Stimulated activated CD4-positive, alpha-beta T cell treated with anti-CD3 and anti-CD28 coated beads, TNF-alpha, amount 100 ng/mL, for 24 hours (primary cell): ENCODE measurements at regions not wholly inside any gene's neighbourhood (a gene's known extent, or its start where the extent isn't known, plus 50 kb on each side); places are given as distances from the start of the nearest gene placed in this dataset.

Experiments used
- DNase-seq, 3 experiments: peaks; one replicate each; pipeline ENCODE4 v3.0.0-alpha.2; 2020; ENCODE audit warnings: low read depth in 3 of 3

DNA sequence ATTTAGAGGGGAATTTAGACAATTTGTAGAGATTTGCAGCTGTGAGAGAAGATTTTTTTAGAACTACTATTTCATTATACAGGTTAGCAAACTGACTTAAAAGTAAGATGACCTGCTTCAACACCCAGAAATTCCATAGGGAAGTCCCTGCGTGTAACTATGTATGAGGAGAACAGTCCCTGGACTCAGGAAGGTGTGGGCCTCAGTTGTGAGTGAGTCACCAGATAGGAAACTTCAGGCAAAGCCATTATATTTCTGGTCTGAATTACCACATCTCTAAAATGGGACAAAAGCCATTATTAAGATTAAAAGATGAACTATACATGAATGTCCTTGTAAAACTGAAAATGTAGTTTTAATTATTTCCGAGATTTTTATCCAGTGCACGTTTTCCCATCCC lies 488.3 kb upstream of the GOLIM4 start:
- DNase-seq: no peak

DNA sequence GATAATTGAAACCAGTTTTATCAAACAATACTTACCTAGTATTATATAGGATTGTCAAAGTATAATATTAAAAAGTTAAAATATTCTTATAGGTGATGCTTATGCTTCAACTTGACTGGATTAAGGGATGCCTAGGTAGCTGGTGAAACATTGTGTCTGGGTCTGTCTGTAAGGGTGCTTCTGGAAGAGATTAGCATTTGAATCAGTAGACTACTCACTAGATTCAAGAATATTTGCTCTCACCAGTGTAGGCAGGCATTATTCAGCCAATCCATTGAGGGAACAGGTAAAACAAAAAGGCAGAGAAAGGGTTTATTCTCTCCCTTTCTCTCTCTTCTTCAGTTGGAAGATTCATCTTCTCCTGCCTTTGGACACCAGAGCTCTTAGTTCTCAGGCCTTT lies 486.8 kb upstream of the GOLIM4 start:
- DNase-seq: no peak

DNA sequence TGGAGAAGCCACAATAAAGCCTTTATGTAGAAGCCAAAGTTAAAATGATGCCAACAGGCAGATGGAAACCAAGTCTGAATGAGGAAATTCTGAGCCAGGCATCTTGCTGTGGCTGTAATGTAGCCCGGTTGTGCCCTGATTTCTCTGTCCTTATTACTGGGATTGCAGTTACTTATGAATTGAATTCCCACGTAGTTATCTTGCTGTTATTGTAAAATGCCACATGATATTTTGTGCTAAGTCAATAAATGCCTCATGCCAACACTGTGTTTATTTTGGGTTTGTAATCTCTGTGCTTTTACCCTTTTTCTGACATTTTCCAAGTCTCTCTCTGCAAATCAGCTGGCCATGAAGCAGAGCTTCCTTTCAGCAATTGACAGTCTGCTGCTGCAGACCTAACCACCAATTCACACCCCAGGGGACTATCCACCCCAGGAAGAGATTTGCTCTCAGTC lies 486.1 kb upstream of the GOLIM4 start:
- no peak for DNase-seq

DNA sequence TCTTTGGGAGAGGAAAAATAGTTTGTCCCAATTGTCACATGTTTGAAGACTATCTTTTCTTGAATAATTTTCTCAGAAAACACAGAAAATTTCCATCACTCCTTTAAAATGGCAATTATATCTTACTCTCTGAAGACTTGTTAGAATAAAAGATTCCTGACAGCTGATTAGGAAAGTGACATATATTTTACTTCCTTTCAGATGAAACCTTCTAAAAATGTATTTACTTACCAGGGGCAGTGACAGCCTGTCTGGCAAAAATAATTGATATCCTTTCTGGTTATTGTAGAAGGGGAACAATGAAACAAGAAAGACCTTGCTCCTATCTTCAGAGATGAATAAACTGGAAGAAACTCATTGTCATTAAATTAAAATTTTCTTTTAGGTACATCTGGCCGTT lies 483.3 kb upstream of the GOLIM4 start:
- no peak for DNase-seq

DNA sequence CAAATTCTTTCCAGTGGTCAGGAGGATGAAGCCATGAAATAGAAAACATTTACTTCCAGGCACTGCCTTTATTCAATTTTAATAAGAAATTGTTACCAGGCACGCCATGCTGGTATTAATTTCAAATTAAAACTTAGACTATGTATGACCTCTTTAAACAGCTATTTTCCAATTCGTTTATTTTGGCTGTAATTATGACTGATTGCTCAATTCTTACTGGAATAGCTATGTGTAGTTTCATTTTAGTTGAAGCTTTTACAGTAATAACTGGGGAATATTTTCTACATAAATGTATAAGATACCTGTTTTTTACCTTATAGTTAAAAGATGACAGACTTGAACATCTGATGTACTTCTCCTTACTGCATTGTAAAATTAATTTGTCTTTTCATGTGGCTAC lies 480.0 kb upstream of the GOLIM4 start:
- no peak for DNase-seq

DNA sequence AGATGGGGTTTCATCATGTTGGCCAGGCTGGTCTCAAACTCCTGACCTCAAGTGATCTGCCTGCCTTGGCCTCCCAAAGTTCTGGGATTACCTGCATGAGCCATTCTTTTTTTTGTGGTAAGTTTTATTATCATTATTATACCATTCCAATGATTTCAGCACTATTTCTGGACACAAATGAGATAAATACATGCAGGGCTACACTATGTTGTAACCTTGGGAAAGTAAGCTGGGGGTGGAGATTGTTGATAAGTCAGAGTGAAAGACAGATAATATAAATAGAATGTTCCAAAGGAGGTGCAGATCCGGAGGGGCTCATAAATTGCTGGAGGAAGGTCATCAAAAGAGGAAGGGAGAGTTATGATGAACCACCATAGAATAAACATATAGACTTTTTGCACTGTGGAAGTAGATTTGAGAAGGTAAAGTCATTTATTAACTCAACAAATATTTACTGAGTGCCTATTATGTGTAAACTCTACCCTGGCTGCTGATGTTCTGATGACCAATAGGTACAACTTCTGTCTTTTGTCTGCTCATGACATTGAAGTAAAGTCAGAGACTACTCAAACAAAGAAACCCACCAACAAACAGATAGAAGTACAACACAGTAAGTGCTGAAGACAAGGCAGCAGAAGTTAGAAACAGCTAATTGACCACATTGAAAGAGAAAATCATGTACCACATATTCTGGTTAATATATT lies 478.9 kb upstream of the GOLIM4 start:
- DNase-seq: no peak

DNA sequence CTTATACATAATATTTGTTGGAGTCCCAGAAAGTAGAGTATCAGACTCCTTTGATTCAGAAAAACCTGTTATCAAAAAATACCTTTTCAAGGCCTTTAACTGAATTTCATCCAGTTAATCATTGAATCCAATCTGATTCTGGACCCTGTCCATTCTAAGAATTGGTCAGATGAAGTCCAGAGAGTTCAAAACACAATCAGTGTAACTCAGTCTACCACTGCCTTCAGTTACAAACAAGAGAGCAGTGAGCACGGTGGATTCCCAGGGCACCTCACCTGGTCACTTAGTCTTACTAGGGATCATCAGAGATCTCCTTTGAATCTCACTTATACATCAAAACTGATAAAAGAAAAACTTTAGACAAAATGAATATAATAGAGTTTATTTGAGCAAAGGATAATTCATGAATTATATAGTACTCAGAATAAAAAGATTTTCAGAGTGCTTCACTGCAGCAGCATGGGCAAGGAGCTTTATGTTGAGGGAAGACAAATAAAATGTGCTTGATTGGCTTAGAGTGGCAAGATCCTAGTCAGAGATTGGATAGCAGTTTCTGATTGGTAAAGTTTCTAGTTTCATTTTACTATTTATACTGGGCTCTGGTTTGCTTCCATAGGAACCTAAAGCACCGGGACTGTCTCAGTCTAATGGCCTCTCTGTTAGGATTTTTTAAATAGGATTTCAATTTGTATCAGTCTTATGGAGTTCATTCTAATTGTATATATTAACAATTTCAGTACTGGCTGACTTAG lies 474.9 kb upstream of the GOLIM4 start:
- DNase-seq: no peak

DNA sequence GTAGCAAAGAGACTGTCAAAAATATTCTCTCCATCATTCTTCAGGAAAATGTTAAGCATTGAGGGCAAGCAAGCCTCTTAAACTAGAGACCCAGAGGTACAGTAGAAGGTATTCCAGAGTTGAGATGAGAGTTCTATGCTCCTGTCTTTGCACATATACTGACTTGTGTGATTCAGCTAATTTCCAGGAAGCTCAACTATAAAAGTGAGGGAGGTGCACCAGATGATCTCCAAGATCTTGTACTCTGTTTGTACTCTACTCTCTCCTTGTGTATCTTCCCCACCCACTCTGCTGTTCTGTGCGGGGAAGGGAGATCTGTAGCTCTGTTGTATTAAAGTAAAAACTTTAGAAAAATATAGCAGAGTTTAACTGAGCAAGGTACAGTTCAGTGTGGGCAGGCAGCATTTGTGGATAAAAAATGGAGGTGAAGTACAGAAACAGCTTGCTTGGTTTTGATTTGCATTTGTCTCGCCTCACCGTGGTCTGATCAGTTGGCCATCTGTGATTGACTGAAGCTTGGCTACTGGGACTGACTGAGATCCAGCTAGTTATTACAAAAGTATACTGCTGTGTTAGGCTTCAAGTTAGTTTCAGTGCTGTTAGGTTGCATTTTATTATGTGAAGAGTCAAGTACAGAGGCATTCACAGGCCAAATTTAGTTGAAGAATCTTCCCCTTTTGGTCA lies 463.1 kb upstream of the GOLIM4 start:
- DNase-seq: no peak

DNA sequence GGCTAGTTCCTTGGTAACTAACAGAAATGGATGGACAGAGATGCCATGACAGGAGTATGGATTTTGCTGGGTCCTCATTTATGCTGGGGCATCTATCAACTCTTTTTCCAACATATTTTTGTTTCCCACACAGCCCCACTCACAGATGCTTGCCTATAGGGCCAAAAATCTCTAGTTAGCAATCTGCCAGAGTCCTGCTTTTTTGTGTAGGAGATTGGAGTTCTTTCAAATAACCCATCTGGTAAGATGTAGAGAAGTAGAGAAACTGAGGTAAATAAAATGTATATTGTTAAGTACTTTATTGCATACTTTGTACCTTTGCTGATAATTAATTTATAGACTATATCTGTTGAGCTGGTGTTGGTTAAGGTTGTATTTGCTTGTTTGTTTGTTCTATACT lies 456.5 kb upstream of the GOLIM4 start:
- no peak for DNase-seq

DNA sequence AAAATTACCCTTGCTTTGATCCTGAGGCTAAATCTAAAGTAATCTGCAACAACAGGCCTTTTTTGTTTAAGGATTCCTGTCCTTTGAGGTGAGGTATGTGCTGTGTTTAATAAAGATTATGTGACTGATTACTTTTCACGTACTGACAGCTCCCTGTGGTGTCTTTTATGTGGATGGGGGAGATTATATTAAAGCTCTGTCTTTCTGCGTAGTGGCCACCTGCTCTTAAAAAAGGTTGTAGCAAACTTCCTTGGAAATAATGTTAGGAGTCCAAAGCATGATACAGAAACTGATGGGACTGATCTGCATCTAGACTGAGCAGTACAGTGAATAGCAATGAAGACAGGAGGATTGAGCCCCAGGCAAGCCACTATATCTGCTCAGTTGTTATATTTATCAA lies 453.0 kb upstream of the GOLIM4 start:
- no peak for DNase-seq

DNA sequence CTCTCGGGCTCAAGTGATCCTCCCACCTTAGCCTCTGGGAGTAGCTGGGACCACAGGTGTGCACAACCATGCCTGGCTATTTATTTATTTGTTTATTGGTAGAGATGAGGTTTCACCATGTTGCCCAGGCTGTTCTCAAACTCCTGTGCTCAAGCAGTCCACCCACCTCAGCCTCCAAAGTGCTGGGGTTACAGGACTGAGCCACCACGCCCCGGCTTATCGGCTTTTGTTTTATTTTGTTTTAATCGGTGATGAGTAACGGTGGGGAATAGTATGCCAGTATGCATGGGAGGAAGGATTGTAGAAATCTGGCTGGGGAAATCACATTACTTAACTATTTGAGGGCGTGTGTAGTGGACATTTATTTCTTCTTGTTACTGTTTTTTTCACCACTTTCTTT lies 451.0 kb upstream of the GOLIM4 start:
- DNase-seq: no peak

DNA sequence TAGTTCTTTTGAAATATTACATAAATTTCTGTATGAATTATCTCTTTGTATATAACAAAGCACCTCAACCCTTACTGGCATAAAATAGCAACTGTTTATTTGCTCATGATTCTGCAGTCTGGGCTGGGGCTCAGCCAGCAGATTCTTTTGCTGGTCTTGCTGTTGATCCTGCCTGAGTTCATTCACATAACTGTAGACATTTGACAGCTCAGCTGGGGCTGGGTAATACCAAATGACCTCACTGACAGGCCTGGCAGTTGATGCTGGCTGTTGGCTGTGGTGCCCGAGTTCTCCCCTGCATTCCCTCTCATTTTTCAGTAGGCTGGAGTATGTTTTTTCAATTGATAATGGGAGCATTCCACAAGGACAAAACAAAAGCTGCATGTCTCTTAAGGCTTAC lies 449.9 kb upstream of the GOLIM4 start:
- no peak for DNase-seq

DNA sequence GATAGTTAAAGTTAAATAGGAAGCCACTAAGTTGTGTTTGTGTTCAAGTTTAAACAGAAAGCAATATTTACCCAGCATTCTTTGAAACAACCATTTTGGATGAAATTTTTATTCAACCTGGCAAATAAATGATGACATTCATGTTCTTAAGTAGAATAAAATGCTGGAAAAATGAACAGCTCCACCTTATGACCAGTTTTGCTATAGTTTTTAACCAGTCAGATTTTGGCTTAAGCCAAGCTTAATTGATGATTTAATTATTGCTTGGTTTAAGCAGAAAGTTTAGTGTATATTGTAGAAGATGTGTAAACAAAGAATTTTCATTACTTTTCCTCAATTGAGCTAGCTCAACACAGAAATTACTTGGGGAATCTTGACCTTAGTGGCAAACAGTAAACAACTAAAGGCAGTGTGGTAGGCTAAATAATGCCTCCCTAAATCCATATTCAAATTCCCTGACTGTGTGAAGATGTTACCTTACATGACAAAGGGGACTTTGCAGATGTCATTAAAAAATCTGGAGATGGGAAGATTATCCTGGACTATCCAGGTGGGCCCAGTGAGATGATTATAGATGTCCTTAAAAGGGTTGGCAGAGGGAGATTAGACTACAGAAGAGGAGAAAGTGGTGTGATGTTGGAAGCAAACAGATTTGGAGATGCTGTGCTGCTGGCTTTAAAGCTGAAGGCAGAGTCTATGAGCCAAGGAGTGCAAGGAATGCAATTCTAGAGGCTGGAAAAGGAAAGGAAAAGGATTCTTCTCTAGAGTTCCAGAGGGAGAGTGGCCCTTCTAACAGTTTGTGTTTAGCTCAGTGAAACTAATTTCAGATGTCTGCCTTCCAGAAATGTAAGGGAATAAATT lies 448.6 kb upstream of the GOLIM4 start:
- no peak for DNase-seq

DNA sequence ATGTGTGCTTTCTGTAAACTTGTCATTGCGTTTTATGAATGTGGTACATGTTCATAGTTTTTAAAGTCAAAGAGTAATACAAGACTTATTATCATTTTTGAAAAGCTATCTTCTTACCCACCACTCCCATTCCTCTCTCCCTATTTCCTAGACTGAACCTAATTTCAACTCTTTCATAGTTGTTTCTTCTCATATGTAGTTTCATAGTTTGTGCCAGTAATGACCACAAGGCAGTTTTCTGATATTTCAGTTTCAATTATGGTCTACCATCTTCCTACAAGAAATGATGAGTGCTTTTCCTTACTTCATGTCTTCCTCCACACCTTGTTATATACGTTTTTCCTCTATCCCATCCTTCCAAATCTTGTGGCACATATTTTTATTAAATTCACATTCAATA lies 445.0 kb upstream of the GOLIM4 start:
- DNase-seq: no peak

DNA sequence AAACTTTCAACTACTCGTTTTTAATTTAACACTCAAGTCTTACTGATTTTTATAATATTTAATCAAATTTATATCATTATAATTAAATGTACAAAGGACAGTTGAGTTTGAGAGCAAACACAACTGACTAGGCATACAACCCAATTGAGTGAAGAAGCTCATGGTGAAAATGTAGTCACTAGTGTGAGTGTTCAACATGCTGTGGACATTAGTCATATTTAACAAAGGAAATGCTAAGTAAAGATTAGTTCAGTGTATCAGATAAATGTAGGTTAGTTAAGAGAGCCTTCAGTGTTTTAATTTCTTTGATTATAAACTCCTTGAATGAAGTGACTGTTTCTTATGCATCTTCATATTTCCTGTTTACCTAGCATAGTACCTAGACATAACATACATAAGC lies 444.2 kb upstream of the GOLIM4 start:
- no peak for DNase-seq

DNA sequence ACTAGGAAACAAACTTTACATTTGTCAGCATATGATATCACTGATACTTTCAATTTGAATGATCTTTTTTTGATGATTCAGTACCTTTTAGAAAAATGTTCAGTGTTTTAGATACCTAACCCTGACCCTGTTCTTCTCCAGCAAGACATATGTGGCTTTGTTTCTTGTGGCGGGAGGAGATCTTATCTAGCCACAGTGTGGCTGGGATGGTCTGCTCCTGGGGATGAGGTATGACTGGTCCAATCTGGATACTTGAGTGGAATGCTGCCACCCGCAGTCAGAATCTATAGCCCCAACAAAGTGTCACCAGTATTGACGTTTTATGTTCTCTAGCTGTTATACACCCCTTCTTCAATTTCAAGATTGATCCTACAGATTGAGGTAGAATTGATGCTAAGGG lies 439.0 kb upstream of the GOLIM4 start:
- DNase-seq: no peak

DNA sequence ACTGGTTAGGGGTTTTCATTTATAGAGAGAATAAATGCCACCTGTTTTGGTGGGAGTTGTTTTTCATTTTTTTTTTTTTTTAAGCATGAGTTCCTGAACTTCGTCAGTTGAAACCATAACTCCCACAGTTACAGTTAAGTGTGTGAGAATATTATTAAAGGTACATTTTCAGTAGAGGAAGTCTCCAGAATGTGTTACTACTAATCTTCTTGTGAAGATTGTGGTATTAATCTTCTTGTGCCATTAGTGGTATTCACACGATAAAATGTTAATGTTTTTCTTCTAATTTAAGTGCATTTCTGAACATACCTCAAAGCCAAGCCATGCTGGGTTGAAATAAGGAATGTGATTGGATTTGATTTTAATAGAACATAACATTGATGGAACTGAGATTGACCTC lies 437.9 kb upstream of the GOLIM4 start:
- DNase-seq: no peak

DNA sequence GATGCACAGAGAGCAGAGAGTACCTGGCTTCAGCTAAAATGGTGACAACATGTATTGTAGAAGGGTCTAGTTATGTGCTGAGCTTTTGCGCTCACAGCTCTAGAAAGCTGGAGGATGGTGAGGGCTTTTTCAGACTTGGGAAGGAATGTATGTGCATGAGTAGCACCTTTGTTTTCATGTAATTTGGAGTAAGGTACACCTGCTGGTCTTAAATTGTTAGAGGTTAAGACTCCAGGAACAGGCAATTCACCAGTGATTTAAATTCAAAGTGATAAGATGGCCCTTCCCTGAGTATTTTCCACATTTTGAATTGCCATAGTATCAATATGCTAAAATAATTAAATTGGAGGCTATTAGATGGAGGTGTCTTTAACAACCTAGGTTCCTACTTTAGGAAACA lies 436.4 kb upstream of the GOLIM4 start:
- no peak for DNase-seq

DNA sequence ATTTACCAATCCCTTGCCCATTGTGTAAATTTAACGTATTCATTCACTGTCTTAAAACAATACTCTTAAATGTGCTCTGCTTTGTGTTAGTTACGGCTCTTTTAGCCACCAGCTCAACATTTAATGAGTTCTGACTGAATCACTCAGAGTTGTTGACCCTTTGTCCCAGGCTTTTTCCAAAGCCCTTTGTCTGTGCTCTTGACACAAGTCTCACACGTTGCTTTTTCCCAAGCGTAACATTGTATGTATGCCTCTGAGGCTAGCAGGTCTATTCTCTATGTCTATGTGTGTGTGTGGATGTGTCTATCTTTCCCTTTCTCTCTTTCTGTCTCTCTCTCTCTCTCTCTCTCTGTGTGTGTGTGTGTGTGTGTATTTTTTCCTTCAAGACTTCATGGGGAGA lies 435.4 kb upstream of the GOLIM4 start:
- DNase-seq: no peak

DNA sequence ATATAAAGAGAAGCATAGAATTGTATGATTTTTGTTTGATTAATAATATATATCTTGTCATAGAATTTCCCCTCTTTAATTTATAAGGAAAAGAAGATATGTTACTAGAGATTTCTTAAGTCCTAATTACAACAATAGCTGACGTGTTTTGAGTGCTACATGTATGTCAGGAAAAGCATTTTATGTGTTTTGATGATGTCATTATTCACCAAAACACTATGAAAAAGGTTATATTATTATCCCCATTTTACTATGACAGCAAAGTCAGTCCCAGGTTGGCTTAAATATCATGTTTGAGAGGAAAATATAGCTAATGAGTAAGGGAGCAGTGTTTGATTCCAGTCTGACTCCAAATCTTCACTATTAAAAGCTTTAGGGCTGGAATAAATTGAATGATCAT lies 428.4 kb upstream of the GOLIM4 start:
- DNase-seq: no peak

DNA sequence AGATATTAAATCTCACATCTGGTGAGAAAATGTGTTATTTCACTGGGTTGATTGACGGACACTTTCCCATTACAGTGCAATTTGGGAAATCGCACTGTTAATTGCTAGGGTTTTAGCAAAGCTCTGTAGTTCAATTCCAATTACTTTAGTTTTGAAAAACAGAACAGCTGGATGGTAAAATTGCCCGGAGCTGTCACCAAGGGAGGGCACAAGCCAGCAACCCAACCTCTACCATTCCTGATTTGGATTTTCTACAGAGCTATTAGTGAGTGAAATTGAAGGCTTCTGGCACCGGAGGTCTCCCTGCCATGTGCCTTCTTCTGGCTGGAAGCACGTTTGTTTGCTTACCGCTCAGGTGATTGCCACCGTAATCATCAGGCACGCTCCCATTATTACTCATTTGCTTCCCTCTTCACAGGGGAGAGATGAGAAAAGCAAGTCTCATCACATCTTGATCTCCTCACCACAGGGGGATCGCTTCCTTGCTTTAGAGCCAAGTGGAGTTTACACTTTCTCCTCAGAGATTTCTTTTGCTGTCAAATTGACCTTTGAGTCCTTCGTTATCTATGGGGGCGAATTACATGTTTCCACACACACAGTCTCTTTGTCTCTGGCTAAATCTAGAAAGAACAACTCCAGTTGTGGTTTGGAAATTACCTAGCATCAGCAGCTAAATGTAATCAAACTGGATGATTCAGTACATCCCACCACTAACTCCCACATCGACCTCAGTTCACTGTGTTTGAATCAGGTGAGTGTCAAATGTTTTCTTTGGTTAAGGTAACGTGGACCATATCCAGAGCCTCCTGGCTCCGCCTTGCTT lies 421.7 kb upstream of the GOLIM4 start:
- no peak for DNase-seq
